ENCODE measurements at regions not wholly inside any gene's neighbourhood (a gene's known extent, or its start where the extent isn't known, plus 50 kb on each side); places are given as distances from the start of the nearest gene placed in this dataset.
A peak's percentile ranks its signal among the peaks of the same experiment; 100 is the strongest.

DNA sequence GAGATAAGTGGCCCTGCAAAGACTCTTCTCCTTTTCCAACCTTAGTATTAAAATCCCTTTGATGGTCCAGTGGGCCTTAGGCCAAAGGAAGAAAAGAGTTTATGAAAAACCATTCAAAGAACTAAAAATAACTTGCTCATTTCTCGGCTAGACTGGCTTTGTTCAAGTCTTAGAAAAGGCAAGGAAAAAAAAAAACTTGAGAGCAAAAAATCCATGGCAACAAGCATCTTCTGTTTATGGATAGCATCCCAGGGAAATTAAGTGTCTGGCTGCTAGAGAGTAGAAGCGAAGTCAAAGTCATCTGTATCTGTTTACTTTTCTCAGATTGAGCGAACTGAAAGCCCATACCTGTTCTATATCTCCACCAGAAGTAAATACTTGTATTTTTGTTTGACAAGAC, 129.6 kb downstream of the KCTD15 start:
- 41 to 49% methylated on average over 3 of the region's 3 CpGs for WGBS, 2 donors
- no peaks in the 10 kb centered on the region for H3K36me3 ChIP-seq (ENCODE audit: control insufficient read depth in 1 of 2, insufficient read depth in 2 of 2, low read length in 1 of 2)
- DNase-seq: no peak
- no peaks in the 10 kb centered on the region for H3K4me1 ChIP-seq (ENCODE audit: control insufficient read depth in 1 of 2, insufficient read depth in 2 of 2, low read length in 2 of 2)
- ATAC-seq (ENCODE audit: low FRiP score): no peak
- intact Hi-C loops (cut with DNase I): no loop called here
- H3K27me3 ChIP-seq (ENCODE audit: control insufficient read depth in 1 of 2, insufficient read depth in 2 of 2, low read length in 1 of 2): peaks cover 0 to 2% of the 10 kb centered on the region in 2 donors
- no peaks in the 10 kb centered on the region for H3K9me3 ChIP-seq (ENCODE audit: control insufficient read depth, low read length)
- no peak overlapping the region for H3K27ac ChIP-seq (ENCODE audit: low read depth in 1 of 2, low read length in 2 of 2)
- H3K4me3 ChIP-seq (ENCODE audit: low read length in 2 of 2): no peak overlapping the region

DNA sequence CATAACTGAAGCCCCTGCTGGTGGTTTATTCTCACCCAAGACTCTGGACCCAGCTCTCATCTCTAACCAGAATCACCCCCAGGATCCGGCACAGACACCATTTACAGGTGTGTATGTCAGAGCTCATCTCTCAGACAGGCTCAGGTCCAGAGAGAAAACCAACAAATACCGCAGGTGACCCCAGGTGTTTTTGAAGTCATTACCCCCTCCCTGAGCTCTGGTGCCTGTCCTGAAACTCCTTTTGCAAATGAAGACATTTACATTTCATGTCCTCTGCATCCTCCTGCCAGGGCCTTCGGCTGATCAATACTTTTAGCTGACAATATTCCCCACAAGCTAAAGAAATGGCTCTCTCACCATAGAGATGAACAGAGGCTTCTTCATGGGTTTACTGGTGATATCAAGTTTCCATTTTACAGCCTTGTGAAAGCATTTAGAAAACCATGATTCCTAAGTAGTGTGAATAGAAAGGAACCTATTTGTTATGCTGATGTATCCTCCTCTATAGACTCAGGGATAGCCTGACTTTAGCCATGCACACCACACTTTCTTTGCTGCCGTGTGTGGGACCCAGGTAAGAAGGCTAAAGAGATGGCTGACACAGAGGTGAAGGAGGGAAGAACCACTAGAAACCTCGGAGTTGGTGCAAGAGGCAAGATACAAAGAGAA, 131.3 kb downstream of the KCTD15 start:
- intact Hi-C loops (cut with DNase I): no loop called here

DNA sequence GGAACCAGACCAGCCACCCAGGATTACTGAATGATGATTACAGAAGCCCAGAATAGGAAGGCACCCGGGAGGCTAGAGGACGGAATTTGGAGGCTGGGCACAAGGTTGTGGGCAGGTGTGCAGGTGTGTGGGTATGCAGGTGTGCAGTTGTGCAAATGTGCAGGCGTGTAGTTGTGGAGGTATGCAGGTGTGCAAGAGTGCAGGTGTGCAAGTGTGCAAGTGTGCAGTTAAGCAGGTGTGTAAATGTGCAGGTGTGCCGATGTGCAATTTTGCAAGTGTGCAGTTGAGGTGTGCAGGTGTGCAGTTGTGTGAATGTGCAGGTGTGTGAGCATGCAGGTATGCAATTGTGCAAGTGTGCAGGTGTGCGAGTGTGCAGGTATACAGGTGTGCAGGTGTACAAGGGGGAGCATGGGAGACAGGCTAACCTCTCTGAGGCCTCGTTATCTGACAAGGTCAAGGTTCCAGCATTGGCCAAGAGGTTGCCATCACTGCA, 131.8 kb downstream of the KCTD15 start:
- Histone ChIP-seq H3K4me1 (ENCODE audit: control insufficient read depth in 1 of 2, insufficient read depth in 2 of 2, low read length in 2 of 2) (no peaks in the 10 kb centered on the region), H3K27ac (ENCODE audit: low read depth in 1 of 2, low read length in 2 of 2) (no peak overlapping the region), H3K4me3 (ENCODE audit: low read length in 2 of 2) (no peak overlapping the region), H3K27me3 (ENCODE audit: control insufficient read depth in 1 of 2, insufficient read depth in 2 of 2, low read length in 1 of 2) (peaks cover 0 to 2% of the 10 kb centered on the region in 2 donors), H3K9me3 (ENCODE audit: control insufficient read depth, low read length) (no peaks in the 10 kb centered on the region), H3K36me3 (ENCODE audit: control insufficient read depth in 1 of 2, insufficient read depth in 2 of 2, low read length in 1 of 2) (no peaks in the 10 kb centered on the region)
- DNase-seq: no peak
- ATAC-seq (ENCODE audit: low FRiP score): peak; percentile 44
- intact Hi-C loops (cut with DNase I): no loop called here
- WGBS, 2 donors: 80 to 85% methylated on average over 6 of the region's 6 CpGs

More for the DNA sequence above, 131.3 kb downstream of the KCTD15 start:
- H3K4me3 ChIP-seq (ENCODE audit: low read length in 2 of 2): no peak overlapping the region
- H3K4me1 ChIP-seq (ENCODE audit: control insufficient read depth in 1 of 2, insufficient read depth in 2 of 2, low read length in 2 of 2): no peaks in the 10 kb centered on the region
- DNase-seq (no peak), ATAC-seq (ENCODE audit: low FRiP score) (no peak)
- no peak overlapping the region for H3K27ac ChIP-seq (ENCODE audit: low read depth in 1 of 2, low read length in 2 of 2)
- no peaks in the 10 kb centered on the region for H3K9me3 ChIP-seq (ENCODE audit: control insufficient read depth, low read length)
- 38 to 42% methylated on average over 5 of the region's 5 CpGs for WGBS, 2 donors
- H3K27me3 ChIP-seq (ENCODE audit: control insufficient read depth in 1 of 2, insufficient read depth in 2 of 2, low read length in 1 of 2): peaks cover 0 to 2% of the 10 kb centered on the region in 2 donors
- H3K36me3 ChIP-seq (ENCODE audit: control insufficient read depth in 1 of 2, insufficient read depth in 2 of 2, low read length in 1 of 2): no peaks in the 10 kb centered on the region

DNA sequence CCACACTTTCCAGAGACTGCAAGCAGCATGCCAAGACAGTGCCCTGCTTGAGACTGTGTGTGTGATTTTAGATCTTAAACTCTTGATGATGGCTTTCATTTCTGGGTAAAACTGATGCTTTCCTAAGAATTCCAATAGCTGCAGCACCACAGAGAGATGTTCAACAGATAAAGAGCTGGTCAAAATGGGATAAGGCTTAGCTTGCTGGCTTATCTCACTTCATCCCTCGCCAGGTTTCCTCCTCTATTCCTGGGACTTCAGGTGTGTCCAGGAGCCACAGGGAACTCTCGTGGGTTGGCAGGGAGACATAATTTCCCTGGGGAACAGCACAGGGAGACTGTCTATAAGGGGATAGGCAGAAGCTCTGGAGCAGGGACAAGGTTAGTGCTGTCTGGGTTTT, 137.3 kb downstream of the KCTD15 start:
- H3K4me1 ChIP-seq (ENCODE audit: control insufficient read depth in 1 of 2, insufficient read depth in 2 of 2, low read length in 2 of 2): no peaks in the 10 kb centered on the region
- H3K27me3 ChIP-seq (ENCODE audit: control insufficient read depth in 1 of 2, insufficient read depth in 2 of 2, low read length in 1 of 2): no peaks in the 10 kb centered on the region
- H3K36me3 ChIP-seq (ENCODE audit: control insufficient read depth in 1 of 2, insufficient read depth in 2 of 2, low read length in 1 of 2): no peaks in the 10 kb centered on the region
- peaks cover 11% of the 10 kb centered on the region for H3K9me3 ChIP-seq (ENCODE audit: control insufficient read depth, low read length)
- intact Hi-C loops (cut with DNase I): no loop called here
- DNase-seq: no peak
- no peak overlapping the region for H3K4me3 ChIP-seq (ENCODE audit: low read length in 2 of 2)
- 76 to 83% methylated on average over 2 of the region's 2 CpGs for WGBS, 2 donors
- no peak for ATAC-seq (ENCODE audit: low FRiP score)
- H3K27ac ChIP-seq (ENCODE audit: low read depth in 1 of 2, low read length in 2 of 2): no peak overlapping the region

DNA sequence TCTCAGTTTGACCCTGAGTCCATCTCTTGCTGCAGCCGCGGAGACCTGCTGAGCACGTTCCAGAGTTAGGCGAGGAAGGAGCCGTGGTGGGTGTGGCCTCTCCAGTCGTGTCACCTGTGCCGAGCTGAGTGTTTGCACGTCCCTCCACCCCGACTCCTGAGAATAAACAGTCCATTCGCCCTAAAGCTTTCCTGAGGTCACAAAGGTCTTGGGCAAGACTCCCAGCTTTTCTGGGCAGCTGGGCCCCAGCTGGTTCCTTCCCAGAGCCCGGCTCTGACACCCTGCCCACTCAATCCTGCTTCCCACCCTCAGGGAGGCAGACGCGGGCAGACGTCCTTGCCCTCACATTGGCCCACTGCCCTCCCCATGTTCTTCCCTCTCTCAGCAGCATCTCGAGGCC, 142.2 kb downstream of the KCTD15 start:
- no peak for ATAC-seq (ENCODE audit: low FRiP score)
- intact Hi-C loops (cut with DNase I): no loop called here
- no peak overlapping the region for H3K4me3 ChIP-seq (ENCODE audit: low read length in 2 of 2)
- H3K27ac ChIP-seq (ENCODE audit: low read depth in 1 of 2, low read length in 2 of 2): no peak overlapping the region
- H3K27me3 ChIP-seq (ENCODE audit: control insufficient read depth in 1 of 2, insufficient read depth in 2 of 2, low read length in 1 of 2): no peaks in the 10 kb centered on the region
- no peaks in the 10 kb centered on the region for H3K4me1 ChIP-seq (ENCODE audit: control insufficient read depth in 1 of 2, insufficient read depth in 2 of 2, low read length in 2 of 2)
- 46 to 51% methylated on average over 15 of the region's 15 CpGs for WGBS, 2 donors
- no peak for DNase-seq
- H3K9me3 ChIP-seq (ENCODE audit: control insufficient read depth, low read length): peaks cover 9% of the 10 kb centered on the region
- no peaks in the 10 kb centered on the region for H3K36me3 ChIP-seq (ENCODE audit: control insufficient read depth in 1 of 2, insufficient read depth in 2 of 2, low read length in 1 of 2)

DNA sequence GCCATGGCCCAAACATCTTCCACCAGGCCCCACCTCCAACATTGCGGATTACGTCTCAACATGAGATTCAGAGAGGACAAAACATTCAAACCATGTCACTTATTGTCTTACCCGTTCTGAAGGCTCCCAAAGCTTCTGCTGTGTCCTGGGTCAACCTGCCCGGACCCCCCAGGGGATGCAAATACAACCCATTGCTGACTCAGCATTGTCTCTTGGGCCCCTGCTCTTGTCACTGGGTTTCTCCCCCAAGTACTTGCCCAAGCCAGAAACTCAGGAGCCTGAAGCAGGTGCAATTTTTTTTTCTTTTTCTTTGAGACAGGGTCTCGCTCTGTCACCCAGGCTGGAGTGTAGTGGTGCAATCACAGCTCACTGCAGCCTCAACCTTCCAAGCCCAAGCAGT, 144.5 kb downstream of the KCTD15 start:
- Histone ChIP-seq H3K27ac (ENCODE audit: low read depth in 1 of 2, low read length in 2 of 2) (no peak overlapping the region), H3K36me3 (ENCODE audit: control insufficient read depth in 1 of 2, insufficient read depth in 2 of 2, low read length in 1 of 2) (no peaks in the 10 kb centered on the region), H3K27me3 (ENCODE audit: control insufficient read depth in 1 of 2, insufficient read depth in 2 of 2, low read length in 1 of 2) (no peaks in the 10 kb centered on the region), H3K4me3 (ENCODE audit: low read length in 2 of 2) (no peak overlapping the region), H3K9me3 (ENCODE audit: control insufficient read depth, low read length) (no peaks in the 10 kb centered on the region), H3K4me1 (ENCODE audit: control insufficient read depth in 1 of 2, insufficient read depth in 2 of 2, low read length in 2 of 2) (no peaks in the 10 kb centered on the region)
- DNase-seq: no peak
- intact Hi-C loops (cut with DNase I): no loop called here
- WGBS, 2 donors: 78 to 84% methylated on average over 5 of the region's 5 CpGs
- no peak for ATAC-seq (ENCODE audit: low FRiP score)

DNA sequence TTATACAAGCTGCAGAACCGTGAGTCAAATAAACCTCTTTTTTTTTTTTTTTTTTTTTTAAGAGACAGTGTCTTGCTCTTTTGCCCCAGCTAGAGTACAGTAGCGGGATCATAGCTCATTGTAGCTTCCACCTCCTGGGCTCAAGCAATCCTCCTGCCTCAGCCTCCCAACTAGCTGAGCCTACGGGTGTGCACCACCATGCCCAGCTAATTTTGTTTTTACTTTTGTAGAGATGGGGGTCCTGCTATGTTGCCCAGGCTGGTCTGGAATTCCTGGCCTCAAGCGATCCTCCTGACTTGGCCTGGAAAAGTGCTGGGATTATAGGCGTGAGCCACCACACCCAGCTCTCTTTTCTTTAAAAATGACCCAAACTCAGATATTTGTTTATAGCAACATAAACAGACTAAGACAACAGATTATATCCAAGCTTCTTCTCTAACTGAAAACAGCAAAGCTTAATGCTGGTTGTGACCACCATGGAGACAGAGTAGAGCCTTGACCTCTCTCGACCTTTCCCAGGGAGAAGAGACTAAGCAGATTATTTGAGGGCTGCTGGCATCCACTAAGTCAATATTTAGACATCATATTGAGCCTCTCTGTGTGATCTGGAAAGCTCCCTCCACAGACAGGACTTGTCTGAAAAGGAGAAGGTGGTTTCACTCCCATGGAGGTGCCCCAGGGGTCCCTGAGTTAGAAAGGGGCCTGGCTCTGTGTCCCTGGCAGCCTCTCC, 150.0 kb downstream of the KCTD15 start:
- 70 to 76% methylated on average over 6 of the region's 6 CpGs for WGBS, 2 donors
- intact Hi-C loops (cut with DNase I): no loop called here
- Histone ChIP-seq H3K36me3 (ENCODE audit: control insufficient read depth in 1 of 2, insufficient read depth in 2 of 2, low read length in 1 of 2) (no peaks in the 10 kb centered on the region), H3K9me3 (ENCODE audit: control insufficient read depth, low read length) (no peaks in the 10 kb centered on the region), H3K4me1 (ENCODE audit: control insufficient read depth in 1 of 2, insufficient read depth in 2 of 2, low read length in 2 of 2) (no peaks in the 10 kb centered on the region), H3K27ac (ENCODE audit: low read depth in 1 of 2, low read length in 2 of 2) (no peak overlapping the region), H3K4me3 (ENCODE audit: low read length in 2 of 2) (no peak overlapping the region), H3K27me3 (ENCODE audit: control insufficient read depth in 1 of 2, insufficient read depth in 2 of 2, low read length in 1 of 2) (no peaks in the 10 kb centered on the region)
- DNase-seq (no peak), ATAC-seq (ENCODE audit: low FRiP score) (no peak)

DNA sequence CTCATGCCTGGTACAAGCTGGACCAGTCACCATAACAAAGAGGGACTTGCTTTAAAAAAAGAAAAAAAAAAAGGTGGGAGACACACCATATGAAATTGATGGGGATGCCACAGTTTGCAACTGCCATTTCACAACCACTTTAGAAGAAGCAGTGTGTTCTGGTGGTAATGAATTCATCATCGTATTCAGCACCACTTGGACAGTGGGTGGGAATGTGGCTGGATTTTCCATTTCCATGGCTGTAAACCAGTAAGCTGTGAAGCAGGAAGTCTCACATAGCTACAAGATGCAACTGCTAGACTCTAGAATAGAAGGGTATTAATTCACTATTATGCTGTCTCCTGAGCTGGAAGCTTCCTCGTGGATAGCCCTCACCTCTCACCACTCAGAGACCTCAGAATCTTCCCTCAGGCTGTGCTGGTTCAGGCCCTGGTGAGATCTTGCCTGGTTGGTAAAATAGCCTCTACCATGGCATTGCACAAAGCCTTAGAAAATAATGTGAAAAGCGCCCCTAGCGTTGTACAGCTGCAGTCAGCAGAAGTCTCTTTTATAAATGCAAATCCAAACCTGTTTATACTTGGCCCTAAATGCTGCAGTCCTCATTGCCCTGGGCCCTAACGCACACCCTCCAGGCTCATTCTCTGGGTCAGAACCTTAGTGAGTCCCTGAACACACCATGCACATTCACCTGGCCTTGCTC, 150.7 kb downstream of the KCTD15 start:
- no peak overlapping the region for H3K27ac ChIP-seq (ENCODE audit: low read depth in 1 of 2, low read length in 2 of 2)
- intact Hi-C loops (cut with DNase I): no loop called here
- 59 to 62% methylated on average over 5 of the region's 5 CpGs for WGBS, 2 donors
- H3K4me1 ChIP-seq (ENCODE audit: control insufficient read depth in 1 of 2, insufficient read depth in 2 of 2, low read length in 2 of 2): no peaks in the 10 kb centered on the region
- no peak for DNase-seq
- H3K27me3 ChIP-seq (ENCODE audit: control insufficient read depth in 1 of 2, insufficient read depth in 2 of 2, low read length in 1 of 2): no peaks in the 10 kb centered on the region
- no peak overlapping the region for H3K4me3 ChIP-seq (ENCODE audit: low read length in 2 of 2)
- no peak for ATAC-seq (ENCODE audit: low FRiP score)
- no peaks in the 10 kb centered on the region for H3K36me3 ChIP-seq (ENCODE audit: control insufficient read depth in 1 of 2, insufficient read depth in 2 of 2, low read length in 1 of 2)
- no peaks in the 10 kb centered on the region for H3K9me3 ChIP-seq (ENCODE audit: control insufficient read depth, low read length)
